Hepatocyte (in vitro differentiated cells): ENCODE measurements at regions not wholly inside any gene's neighbourhood (a gene's known extent, or its start where the extent isn't known, plus 50 kb on each side); places are given as distances from the start of the nearest gene placed in this dataset.
"Not testable (repeated sequence)": the region's sequence is repeated elsewhere in the genome, so short reads cannot be mapped to it uniquely, and the experiment has no call there.

Source experiments
- DNase-seq: peaks from one replicate; pipeline ENCODE4 v3.0.0-alpha.2; 2016; ENCODE audit warnings: low spot score
- H2AFZ ChIP-seq: fragments of 200-600 bp; sonication (generic); 2 replicates; pipeline ENCODE4 v1.6.0; 2016; ENCODE audit warnings: antibody characterized with exemption, mild to moderate bottlenecking
- H3K27ac ChIP-seq: fragments of 200-600 bp; sonication (generic); 2 replicates; pipeline ENCODE4 v1.5.1; 2016; ENCODE audit warnings: mild to moderate bottlenecking
- H3K27me3 ChIP-seq: fragments of 200-600 bp; sonication (generic); 2 replicates; pipeline ENCODE4 v1.6.1; 2016
- H3K36me3 ChIP-seq: fragments of 200-600 bp; sonication (generic); replicated peaks from 2 replicates; pipeline ENCODE4 v1.5.1; 2016; ENCODE audit warnings: low read depth; ENCODE audit not compliant: insufficient read depth
- H3K4me1 ChIP-seq: fragments of 200-600 bp; sonication (generic); 2 replicates; pipeline ENCODE4 v1.5.1; 2016; ENCODE audit warnings: mild to moderate bottlenecking, moderate library complexity; ENCODE audit not compliant: insufficient read depth
- H3K4me2 ChIP-seq: fragments of 200-600 bp; sonication (generic); 2 replicates; pipeline ENCODE4 v1.6.0; 2016
- H3K4me3 ChIP-seq: fragments of 200-600 bp; sonication (generic); 2 replicates; pipeline ENCODE4 v1.5.1; 2016; ENCODE audit warnings: mild to moderate bottlenecking
- H3K79me2 ChIP-seq: fragments of 200-600 bp; sonication (generic); 2 replicates; pipeline ENCODE4 v1.6.0; 2017; ENCODE audit warnings: mild to moderate bottlenecking
- H3K9me2 ChIP-seq: fragments of 200-600 bp; sonication (generic); replicated peaks from 2 replicates; pipeline ENCODE4 v1.6.0; 2017; ENCODE audit warnings: mild to moderate bottlenecking; ENCODE audit not compliant: insufficient read depth
- H3K9me3 ChIP-seq: fragments of 200-600 bp; sonication (generic); 2 replicates; pipeline ENCODE4 v1.5.1; 2016; ENCODE audit warnings: low read depth, mild to moderate bottlenecking
- H4K20me1 ChIP-seq: fragments of 200-600 bp; sonication (generic); 2 replicates; pipeline ENCODE4 v1.6.0; 2016; ENCODE audit warnings: mild to moderate bottlenecking; ENCODE audit not compliant: insufficient read depth, poor library complexity, severe bottlenecking
- CTCF ChIP-seq: fragments of 200-600 bp; sonication (generic); IDR thresholded peaks from 2 replicates; pipeline ENCODE4 v1.5.1; 2016; ENCODE audit warnings: antibody characterized with exemption, mild to moderate bottlenecking; ENCODE audit not compliant: poor library complexity
- EZH2 ChIP-seq: fragments of 200-600 bp; sonication (generic); IDR thresholded peaks from 2 replicates; pipeline ENCODE4 v1.6.1; 2016; ENCODE audit warnings: antibody characterized with exemption, mild to moderate bottlenecking, borderline replicate concordance
- EZH2phosphoT487 ChIP-seq: fragments of 200-600 bp; sonication (generic); IDR thresholded peaks from one replicate; pipeline ENCODE4 v1.6.1; 2018; ENCODE audit warnings: antibody characterized with exemption, mild to moderate bottlenecking, low read depth, moderate library complexity; ENCODE audit not compliant: unreplicated experiment, severe bottlenecking
- WGBS: methylation state at CpG from one replicate; pipeline ENCODE4 v1.1.6; 2016; ENCODE audit warnings: low lambda C conversion rate; ENCODE audit errors: missing lambda C conversion rate; 5-methylcytosine and 5-hydroxymethylcytosine counted together

GRCh38 chr5:152105085-152105484 is 180.4 kb upstream of the GLRA1 start:
- no peaks in the 10 kb centered on the region for H3K9me3 ChIP-seq
- H3K36me3 ChIP-seq, result no peaks in the 10 kb centered on the region
- H3K27ac ChIP-seq, result no peak overlapping the region
- H3K27me3 ChIP-seq, result no peaks in the 10 kb centered on the region
- H3K9me2 ChIP-seq, result no peaks in the 10 kb centered on the region
- no peaks in the 10 kb centered on the region for H4K20me1 ChIP-seq
- H3K4me2 ChIP-seq, result no peak overlapping the region
- 97% methylated on average over 2 of the region's 2 CpGs for WGBS
- no peak overlapping the region for H2AFZ ChIP-seq
- TF ChIP-seq EZH2 (no peak), CTCF (no peak), EZH2phosphoT487 (no peak)
- no peak for DNase-seq
- H3K79me2 ChIP-seq, result no peaks in the 10 kb centered on the region
- no peaks in the 10 kb centered on the region for H3K4me1 ChIP-seq
- no peak overlapping the region for H3K4me3 ChIP-seq

GRCh38 chr5:152104211-152104610 is 179.6 kb upstream of the GLRA1 start:
- Histone ChIP-seq H3K9me3 (no peaks in the 10 kb centered on the region), H3K27ac (no peak overlapping the region), H2AFZ (no peak overlapping the region), H4K20me1 (no peaks in the 10 kb centered on the region), H3K27me3 (no peaks in the 10 kb centered on the region), H3K9me2 (no peaks in the 10 kb centered on the region), H3K79me2 (no peaks in the 10 kb centered on the region), H3K4me1 (no peaks in the 10 kb centered on the region), H3K36me3 (no peaks in the 10 kb centered on the region), H3K4me2 (no peak overlapping the region), H3K4me3 (no peak overlapping the region)
- no peak for DNase-seq
- 64% methylated on average over 3 of the region's 3 CpGs for WGBS
- TF ChIP-seq EZH2 (no peak), CTCF (no peak), EZH2phosphoT487 (no peak)

DNA sequence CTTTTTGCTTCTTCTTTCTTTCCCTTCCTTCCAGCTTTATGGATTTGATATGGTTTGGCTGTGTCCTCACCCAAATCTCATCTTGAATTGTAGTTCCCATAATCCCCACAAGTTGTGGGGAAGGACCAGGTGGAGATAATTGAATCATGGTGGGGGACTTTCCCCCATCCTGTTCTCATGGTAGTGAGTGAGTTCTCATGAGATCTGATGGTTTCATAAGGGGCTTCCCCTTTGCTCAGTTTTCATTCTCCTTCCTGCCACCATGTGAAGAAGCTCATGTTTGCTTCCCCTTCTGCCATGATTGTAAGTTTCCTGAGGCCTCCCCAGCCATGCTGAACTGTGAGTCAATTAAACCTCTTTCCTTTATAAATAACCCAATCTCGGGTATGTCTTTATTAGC is 178.3 kb upstream of the GLRA1 start:
- H4K20me1 ChIP-seq, H3K27me3 ChIP-seq: not testable (repeated sequence)

DNA sequence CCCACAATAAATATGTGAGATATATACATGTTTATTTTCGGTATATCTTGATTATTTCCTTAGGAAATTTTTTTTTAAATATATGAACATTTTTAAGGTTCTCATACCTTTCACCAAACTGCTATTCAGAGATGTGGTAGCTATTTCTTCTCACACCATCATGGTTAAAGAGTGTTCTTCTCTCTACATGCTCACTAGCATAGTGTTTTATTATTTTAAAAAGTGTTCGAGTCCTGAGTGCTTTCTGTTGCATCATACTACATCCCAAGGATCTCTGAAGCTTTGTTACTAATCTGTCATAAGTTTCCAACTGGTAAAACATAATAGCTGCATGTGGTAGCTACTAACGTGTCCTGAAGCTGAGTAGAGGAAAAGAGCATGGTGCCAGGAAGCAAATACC is 177.4 kb upstream of the GLRA1 start:
- Histone ChIP-seq H3K36me3 (no peaks in the 10 kb centered on the region), H3K9me3 (no peaks in the 10 kb centered on the region), H3K9me2 (no peaks in the 10 kb centered on the region), H4K20me1 (no peaks in the 10 kb centered on the region), H3K4me2 (no peak overlapping the region), H3K4me3 (no peak overlapping the region), H3K27me3 (no peaks in the 10 kb centered on the region), H3K79me2 (no peaks in the 10 kb centered on the region), H2AFZ (no peak overlapping the region), H3K27ac (no peak overlapping the region), H3K4me1 (no peaks in the 10 kb centered on the region)
- DNase-seq, result no peak
- WGBS, result 90% methylated on average over 3 of the region's 3 CpGs
- no peak for TF ChIP-seq CTCF
- no peak for TF ChIP-seq EZH2phosphoT487
- TF ChIP-seq EZH2, result no peak

More for the DNA sequence above, 178.3 kb upstream of the GLRA1 start:
- not testable (repeated sequence) for DNase-seq, H3K4me1 ChIP-seq, H3K79me2 ChIP-seq, H3K9me3 ChIP-seq, H3K4me2 ChIP-seq, H3K9me2 ChIP-seq, H3K4me3 ChIP-seq, H2AFZ ChIP-seq, H3K27ac ChIP-seq, H3K36me3 ChIP-seq
- WGBS, result 63% methylated on average over 1 of the region's 1 CpG
